Suprapubic skin (tissue), 3 donors: ENCODE measurements at regions not wholly inside any gene's neighbourhood (a gene's known extent, or its start where the extent isn't known, plus 50 kb on each side); places are given as distances from the start of the nearest gene placed in this dataset.

Source experiments
- EP300 ChIP-seq: sonication (generic); formaldehyde crosslinking; IDR thresholded peaks from one replicate; pipeline ENCODE4 v1.6.1; 2017; ENCODE audit warnings: antibody characterized with exemption
- POLR2A ChIP-seq, 2 donors: fragments of 450-650 bp; IDR thresholded peaks; one replicate each; pipeline ENCODE4 v1.6.1; 2017; ENCODE audit warnings: antibody characterized with exemption in 2 of 2, mild to moderate bottlenecking in 2 of 2, moderate library complexity in 2 of 2
- TF ChIP-seq, protein P1 (sequence below), 2 donors: fragments of 200-600 bp in 1 of 2; fragments of 450-650 bp in 1 of 2; sonication (generic) in 1 of 2; IDR thresholded peaks; one replicate each; pipeline ENCODE4 v1.5.1; 2016 to 2019; ENCODE audit warnings: antibody characterized with exemption in 2 of 2, mild to moderate bottlenecking in 1 of 2, moderate library complexity in 1 of 2

DNA sequence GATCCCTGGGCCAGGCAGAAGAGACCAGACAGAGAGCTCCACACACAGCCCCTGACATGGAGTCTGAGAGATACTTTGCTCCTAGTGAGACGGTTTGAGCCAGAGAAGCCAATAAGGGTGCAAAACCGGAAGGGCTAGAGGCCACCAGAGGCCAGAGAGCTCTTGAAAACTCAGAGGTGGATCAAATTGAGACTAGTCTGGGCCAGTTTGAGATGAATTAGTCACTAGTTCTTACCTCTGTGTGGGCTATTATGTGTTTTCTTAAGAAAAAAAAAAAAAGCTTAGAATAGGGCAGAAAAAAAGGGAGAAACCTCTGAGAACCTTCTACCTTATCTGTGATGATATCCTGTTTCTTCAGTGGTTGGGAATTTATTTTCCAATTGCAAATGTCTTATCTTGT is 110.4 kb upstream of the EDNRA start:
- TF ChIP-seq, protein P1, sequence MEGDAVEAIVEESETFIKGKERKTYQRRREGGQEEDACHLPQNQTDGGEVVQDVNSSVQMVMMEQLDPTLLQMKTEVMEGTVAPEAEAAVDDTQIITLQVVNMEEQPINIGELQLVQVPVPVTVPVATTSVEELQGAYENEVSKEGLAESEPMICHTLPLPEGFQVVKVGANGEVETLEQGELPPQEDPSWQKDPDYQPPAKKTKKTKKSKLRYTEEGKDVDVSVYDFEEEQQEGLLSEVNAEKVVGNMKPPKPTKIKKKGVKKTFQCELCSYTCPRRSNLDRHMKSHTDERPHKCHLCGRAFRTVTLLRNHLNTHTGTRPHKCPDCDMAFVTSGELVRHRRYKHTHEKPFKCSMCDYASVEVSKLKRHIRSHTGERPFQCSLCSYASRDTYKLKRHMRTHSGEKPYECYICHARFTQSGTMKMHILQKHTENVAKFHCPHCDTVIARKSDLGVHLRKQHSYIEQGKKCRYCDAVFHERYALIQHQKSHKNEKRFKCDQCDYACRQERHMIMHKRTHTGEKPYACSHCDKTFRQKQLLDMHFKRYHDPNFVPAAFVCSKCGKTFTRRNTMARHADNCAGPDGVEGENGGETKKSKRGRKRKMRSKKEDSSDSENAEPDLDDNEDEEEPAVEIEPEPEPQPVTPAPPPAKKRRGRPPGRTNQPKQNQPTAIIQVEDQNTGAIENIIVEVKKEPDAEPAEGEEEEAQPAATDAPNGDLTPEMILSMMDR (IDR thresholded peaks at IDR 0.05), result no peak
- TF ChIP-seq POLR2A (IDR thresholded peaks at IDR 0.05) (no peak), EP300 (no peak)
